ENCODE measurements at regions not wholly inside any gene's neighbourhood (a gene's known extent, or its start where the extent isn't known, plus 50 kb on each side); places are given as distances from the start of the nearest gene placed in this dataset.

GRCh38 chr18:68098655-68099054, 582.1 kb upstream of the DSEL start:
- no peak for TF ChIP-seq POLR2A (IDR thresholded peaks at IDR 0.05)
- TF ChIP-seq CTCF (IDR thresholded peaks at IDR 0.05), result no peak

Measured in Peyer's patch (tissue), 4 donors.